ENCODE measurements at regions not wholly inside any gene's neighbourhood (a gene's known extent, or its start where the extent isn't known, plus 50 kb on each side); places are given as distances from the start of the nearest gene placed in this dataset.

GRCh38 chr21:26224366-26224765 lies 53.8 kb upstream of the APP start:
- DNase-seq: no peak
